Gastrocnemius medialis (tissue), 4 donors: ENCODE measurements at regions not wholly inside any gene's neighbourhood (a gene's known extent, or its start where the extent isn't known, plus 50 kb on each side); places are given as distances from the start of the nearest gene placed in this dataset.

ENCODE experiments used
- CTCF ChIP-seq, 5 experiments: fragments of 450-650 bp in 3 of 5; fragments of 200-600 bp in 2 of 5; sonication (generic) in 2 of 5; IDR thresholded peaks in 4 of 5; conservative IDR thresholded peaks in 1 of 5; 1 replicate in 4 of 5; 2 replicates in 1 of 5; pipeline ENCODE4 v1.5.1; 2016 to 2019; ENCODE audit warnings: antibody characterized with exemption in 5 of 5, mild to moderate bottlenecking in 3 of 5, moderate library complexity in 3 of 5
- POLR2A ChIP-seq, 2 donors: fragments of 450-650 bp; IDR thresholded peaks; one replicate each; pipeline ENCODE4 v1.6.1; 2017; ENCODE audit warnings: antibody characterized with exemption in 2 of 2, mild to moderate bottlenecking in 2 of 2, moderate library complexity in 2 of 2

DNA sequence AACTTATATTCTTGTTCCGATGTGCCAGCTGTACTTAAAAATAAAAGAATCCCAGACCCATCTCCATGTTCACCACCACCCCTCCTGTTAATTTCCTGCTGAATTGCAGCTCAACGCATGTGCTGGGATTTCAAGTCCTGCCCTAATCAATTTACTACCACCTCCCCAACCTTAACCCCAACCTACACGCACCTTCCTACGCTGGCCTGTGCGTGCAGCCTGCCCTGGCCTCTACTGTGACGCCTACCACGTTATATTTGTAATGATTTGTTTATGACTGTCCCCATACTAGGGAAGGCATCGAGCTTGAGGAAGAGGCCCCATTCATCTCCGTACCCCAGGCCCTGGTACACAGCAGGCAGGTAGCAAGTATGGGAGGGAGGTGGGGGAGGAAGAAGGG lies 251.1 kb downstream of the MRTFB start:
- TF ChIP-seq CTCF (IDR thresholded peaks at IDR 0.05 in 4 of 5, conservative IDR thresholded peaks at IDR 0.05 in 1 of 5): no peak
- TF ChIP-seq POLR2A (IDR thresholded peaks at IDR 0.05): no peak
